ENCODE measurements at regions not wholly inside any gene's neighbourhood (a gene's known extent, or its start where the extent isn't known, plus 50 kb on each side); places are given as distances from the start of the nearest gene placed in this dataset.
"Not testable (repeated sequence)": the region's sequence is repeated elsewhere in the genome, so short reads cannot be mapped to it uniquely, and the experiment has no call there.

DNA sequence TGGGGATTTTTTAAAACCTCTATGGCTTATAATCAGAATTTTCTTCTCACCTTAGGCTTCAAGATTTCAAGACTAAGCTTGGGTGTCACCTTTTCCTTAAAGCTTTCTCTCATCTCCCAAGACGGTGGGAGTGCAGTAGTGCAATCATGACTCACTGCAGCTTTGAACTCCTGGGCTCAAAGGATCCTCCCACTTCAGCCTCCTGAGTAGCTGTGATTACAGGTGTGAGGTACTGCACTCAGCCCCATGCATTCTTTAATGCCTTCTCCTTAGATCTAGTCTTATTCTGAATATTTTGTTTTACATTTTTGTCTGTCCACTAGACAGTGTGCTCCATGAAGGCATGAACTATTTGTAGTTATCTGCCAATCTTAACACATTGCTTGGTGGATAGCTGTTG is 55.7 kb upstream of the FAT3 start:
- Mint-ChIP-seq H3K36me3 (no peaks in the 10 kb centered on the region), H3K4me1 (no peaks in the 10 kb centered on the region), H3K4me3 (no peak overlapping the region), H3K9me3 (peaks cover 8% of the 10 kb centered on the region), H3K27me3 (no peaks in the 10 kb centered on the region), H3K27ac (no peak overlapping the region)

DNA sequence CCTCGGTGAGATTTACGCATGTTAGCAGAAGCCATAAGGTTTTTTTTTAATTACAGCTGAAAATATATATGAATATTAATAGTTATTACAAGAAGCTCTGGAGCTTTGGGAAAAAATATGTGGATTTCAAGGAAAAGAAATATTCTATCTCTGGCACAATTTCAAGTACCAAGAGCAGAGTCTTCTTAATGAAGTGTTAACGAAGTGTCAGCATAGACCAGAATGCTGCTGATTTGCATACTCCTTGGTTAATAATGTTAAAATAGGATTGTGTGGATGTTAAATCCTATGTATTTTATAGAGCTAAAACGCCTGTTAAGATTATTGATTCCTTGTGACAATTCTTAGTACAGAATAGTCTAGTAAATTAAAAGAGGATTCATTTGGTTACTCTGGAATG is 57.0 kb upstream of the FAT3 start:
- Mint-ChIP-seq H3K27me3 (no peaks in the 10 kb centered on the region), H3K4me1 (no peaks in the 10 kb centered on the region), H3K9me3 (peaks cover 8% of the 10 kb centered on the region), H3K4me3 (no peak overlapping the region), H3K36me3 (no peaks in the 10 kb centered on the region), H3K27ac (no peak overlapping the region)

DNA sequence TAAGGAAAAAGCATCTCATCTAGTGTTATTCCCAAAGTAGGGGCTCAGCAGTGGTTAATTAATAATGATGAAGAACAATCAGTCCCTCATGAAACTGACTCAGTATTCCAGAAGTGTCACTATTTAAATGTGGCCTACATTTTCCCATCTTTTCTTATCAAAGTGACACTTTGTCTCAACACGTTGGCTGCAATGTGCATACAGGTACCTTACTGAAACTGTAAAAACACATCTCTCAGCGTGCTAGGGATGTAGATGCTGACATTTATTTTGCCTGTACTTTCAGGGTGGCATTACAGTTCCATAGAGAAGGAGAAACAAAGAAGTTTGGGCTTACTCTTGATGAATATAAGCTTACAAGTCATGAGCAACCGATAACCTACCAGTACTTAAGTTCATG is 58.3 kb upstream of the FAT3 start:
- Mint-ChIP-seq H3K36me3 (no peaks in the 10 kb centered on the region), H3K27ac (no peak overlapping the region), H3K27me3 (no peaks in the 10 kb centered on the region), H3K4me1 (no peaks in the 10 kb centered on the region), H3K4me3 (no peak overlapping the region), H3K9me3 (peaks cover 8% of the 10 kb centered on the region)

DNA sequence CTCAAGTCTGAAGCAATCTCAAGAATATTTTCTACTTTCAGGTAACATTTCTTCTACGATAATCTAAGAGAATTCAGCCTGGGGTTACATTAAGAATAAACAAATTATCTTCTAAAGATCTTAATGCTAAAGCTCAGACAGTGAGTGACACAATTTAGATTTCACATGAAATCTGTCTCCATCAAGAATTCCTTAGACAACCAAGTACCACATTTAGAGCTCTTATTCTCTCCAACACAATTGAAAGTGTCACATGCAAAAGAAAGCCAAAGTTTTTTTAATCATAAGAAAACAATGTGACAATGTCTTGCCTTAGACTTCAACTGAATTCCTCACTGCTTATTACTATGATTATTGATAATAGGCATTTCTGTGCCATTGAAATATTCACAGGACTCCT is 60.7 kb upstream of the FAT3 start:
- H3K27ac Mint-ChIP-seq, result no peak overlapping the region
- no peak overlapping the region for H3K4me3 Mint-ChIP-seq
- H3K27me3 Mint-ChIP-seq, result no peaks in the 10 kb centered on the region
- no peaks in the 10 kb centered on the region for H3K36me3 Mint-ChIP-seq
- H3K4me1 Mint-ChIP-seq, result no peaks in the 10 kb centered on the region
- H3K9me3 Mint-ChIP-seq, result peaks cover 4% of the 10 kb centered on the region

DNA sequence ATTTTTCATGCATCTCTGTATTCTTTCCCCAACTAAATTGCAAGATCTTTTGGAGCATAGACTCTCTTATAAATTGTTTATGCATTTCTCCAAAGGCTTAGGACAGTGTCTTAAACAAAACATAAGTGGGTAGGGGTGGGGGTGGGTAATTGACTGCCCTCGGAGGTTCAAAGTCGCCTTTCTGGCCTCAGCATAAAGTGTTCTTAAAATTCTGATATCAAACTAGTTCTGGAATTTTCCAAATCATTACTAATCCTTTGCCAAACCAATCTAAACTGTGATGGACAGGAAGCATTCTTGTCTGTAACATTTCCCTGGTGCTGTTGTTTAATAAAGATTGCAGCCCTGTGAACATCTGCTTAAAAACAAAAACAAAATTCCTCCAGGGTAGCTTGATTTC is 61.8 kb upstream of the FAT3 start:
- H3K27ac Mint-ChIP-seq, result no peak overlapping the region
- no peaks in the 10 kb centered on the region for H3K36me3 Mint-ChIP-seq
- no peaks in the 10 kb centered on the region for H3K9me3 Mint-ChIP-seq
- H3K27me3 Mint-ChIP-seq, result no peaks in the 10 kb centered on the region
- no peak overlapping the region for H3K4me3 Mint-ChIP-seq
- H3K4me1 Mint-ChIP-seq, result no peaks in the 10 kb centered on the region

DNA sequence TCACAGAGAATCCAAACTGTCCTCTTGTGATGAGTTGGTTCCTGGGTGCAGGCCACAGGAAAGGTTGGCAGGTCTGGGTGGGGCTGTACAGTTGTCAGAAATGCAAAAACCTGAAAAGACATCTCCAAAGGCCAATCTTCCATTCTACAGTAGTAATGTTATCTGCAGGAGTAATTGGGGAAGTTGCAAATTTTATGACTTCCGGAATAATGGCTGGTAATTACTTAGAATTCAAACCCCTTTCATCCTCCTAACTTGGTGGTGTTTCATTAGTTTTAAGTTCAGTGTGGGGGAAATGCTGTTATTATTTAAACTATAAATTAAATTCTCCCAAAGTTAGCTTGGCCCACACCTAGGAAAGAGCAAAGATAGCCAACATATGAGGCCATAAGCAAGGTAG is 64.7 kb upstream of the FAT3 start:
- H3K27ac Mint-ChIP-seq, result no peak overlapping the region
- H3K36me3 Mint-ChIP-seq, result no peaks in the 10 kb centered on the region
- no peak overlapping the region for H3K4me3 Mint-ChIP-seq
- no peaks in the 10 kb centered on the region for H3K9me3 Mint-ChIP-seq
- no peaks in the 10 kb centered on the region for H3K4me1 Mint-ChIP-seq
- H3K27me3 Mint-ChIP-seq, result no peaks in the 10 kb centered on the region

DNA sequence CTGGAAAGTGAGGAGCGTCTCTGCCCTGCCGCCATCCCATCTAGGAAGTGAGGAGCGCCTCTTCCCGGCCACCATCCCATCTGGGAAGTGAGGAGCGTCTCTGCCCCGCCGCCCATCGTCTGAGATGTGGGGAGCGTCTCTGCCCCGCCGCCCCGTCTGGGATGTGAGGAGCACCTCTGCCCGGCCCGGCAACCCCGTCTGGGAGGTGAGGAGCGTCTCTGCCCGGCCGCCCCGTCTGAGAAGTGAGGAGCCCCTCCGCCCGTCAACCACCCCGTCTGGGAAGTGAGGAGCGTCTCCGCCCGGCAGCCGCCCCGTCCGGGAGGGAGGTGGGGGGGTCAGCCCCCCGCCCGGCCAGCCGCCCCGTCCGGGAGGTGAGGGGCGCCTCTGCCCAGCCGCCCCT is 67.2 kb upstream of the FAT3 start:
- not testable (repeated sequence) for H3K27me3 Mint-ChIP-seq, H3K4me1 Mint-ChIP-seq, H3K4me3 Mint-ChIP-seq, H3K27ac Mint-ChIP-seq, H3K36me3 Mint-ChIP-seq, H3K9me3 Mint-ChIP-seq

DNA sequence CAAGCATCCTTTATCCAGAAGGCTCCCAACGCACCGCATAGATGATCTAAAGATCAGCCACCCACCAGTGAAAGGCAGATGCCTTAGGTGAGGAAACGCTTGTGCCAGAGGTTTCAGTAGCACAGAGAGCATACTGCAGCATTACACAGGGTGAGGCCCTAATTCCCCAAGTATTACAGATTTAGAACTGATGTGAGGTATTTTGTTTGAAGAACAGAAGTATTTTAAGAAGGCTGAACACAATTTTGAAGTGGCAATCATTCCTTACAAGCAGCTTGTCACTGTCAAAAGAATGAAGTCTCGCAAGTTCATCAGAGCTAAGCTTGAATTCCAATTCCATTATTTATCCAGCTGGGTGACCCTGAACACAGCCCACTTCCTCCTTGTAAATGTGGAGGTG is 70.0 kb upstream of the FAT3 start:
- Mint-ChIP-seq H3K4me3 (no peak overlapping the region), H3K27ac (no peak overlapping the region)

DNA sequence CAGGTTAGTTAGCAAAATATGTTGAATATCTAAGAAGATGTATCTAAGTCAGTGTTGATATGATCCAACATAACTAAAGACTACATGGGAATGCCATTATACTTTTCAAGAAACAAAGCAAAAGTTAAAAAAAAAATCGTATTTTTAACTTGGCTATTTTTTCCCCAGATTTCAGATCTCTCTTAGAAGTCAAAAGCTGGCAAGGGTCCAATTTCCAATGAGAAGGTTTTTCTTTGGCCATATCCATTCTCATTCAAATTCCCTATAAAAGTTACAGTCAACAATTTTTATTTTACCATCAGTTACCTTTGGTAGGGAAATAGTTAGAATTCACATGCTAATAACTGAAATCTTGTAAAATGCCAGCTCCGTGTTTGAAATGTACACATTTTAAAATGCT is 70.5 kb upstream of the FAT3 start:
- Mint-ChIP-seq H3K27me3 (no peaks in the 10 kb centered on the region), H3K27ac (no peak overlapping the region)

More for the DNA sequence above, 70.0 kb upstream of the FAT3 start:
- Mint-ChIP-seq H3K9me3 (no peaks in the 10 kb centered on the region), H3K36me3 (no peaks in the 10 kb centered on the region), H3K27me3 (no peaks in the 10 kb centered on the region), H3K4me1 (no peaks in the 10 kb centered on the region)

DNA sequence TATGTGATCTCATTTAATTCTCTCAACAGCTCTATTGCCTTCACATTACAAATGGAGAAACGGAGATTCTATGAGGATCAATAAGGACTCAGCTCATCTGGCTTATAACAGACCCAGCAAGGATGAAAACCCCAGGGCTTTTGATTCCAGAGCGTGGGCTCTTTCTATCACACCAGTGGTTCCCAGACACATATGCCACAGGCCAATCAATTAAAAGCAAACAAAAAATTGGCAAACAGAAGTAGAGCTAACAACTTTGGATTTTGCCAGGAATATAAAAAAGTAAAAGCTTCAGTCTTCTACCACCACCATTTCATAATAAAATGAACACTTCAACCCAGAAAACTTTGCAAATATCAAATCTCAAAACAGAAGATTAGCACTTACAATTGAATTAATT is 71.1 kb upstream of the FAT3 start:
- Mint-ChIP-seq H3K27ac (no peak overlapping the region), H3K4me3 (no peak overlapping the region), H3K9me3 (no peaks in the 10 kb centered on the region), H3K4me1 (no peaks in the 10 kb centered on the region), H3K27me3 (no peaks in the 10 kb centered on the region), H3K36me3 (no peaks in the 10 kb centered on the region)

More for the DNA sequence above, 70.5 kb upstream of the FAT3 start:
- Mint-ChIP-seq H3K4me1 (no peaks in the 10 kb centered on the region), H3K9me3 (no peaks in the 10 kb centered on the region), H3K36me3 (no peaks in the 10 kb centered on the region), H3K4me3 (no peak overlapping the region)

DNA sequence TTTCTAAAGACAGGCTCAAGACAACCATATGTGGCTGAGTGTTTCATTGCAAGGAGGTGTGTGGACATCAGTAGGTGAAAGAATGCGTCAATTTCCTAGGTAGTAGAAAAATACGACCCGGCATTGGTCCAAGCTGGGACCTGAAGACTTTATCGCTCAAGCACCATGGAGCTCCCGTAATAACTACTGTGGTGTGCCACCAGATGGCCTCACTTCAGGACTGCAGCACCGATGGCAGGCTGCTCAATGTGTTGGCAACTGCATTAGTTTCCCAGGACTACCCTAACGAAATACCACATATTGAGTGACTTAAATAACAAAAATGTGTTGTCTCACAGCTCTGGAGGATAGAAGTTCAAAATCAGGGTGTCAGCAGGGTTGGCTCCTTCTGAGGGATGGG is 72.4 kb upstream of the FAT3 start:
- H3K27me3 Mint-ChIP-seq, result no peaks in the 10 kb centered on the region

DNA sequence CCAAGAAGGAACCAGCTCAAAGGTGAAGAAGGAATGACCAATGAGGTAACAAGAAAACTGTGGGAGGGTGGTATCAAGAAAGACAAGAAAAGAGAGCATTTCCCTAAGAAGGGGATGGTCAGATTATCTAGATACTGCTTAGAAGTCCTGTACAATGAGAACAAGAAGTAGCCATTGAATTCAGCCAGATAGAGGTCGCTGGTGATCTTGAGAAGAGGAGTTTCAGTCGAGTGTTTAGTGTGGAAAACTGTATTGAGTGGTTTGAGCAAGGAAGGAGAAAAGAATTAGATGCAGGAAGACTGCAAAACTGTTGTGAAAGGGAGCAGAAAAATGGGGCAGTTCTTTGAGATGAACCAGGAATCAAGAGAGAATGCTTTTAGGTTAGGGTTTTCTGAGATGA is 74.6 kb upstream of the FAT3 start:
- no peaks in the 10 kb centered on the region for H3K36me3 Mint-ChIP-seq

More for the DNA sequence above, 72.4 kb upstream of the FAT3 start:
- Mint-ChIP-seq H3K27ac (no peak overlapping the region), H3K9me3 (no peaks in the 10 kb centered on the region), H3K4me3 (no peak overlapping the region), H3K4me1 (no peaks in the 10 kb centered on the region), H3K36me3 (no peaks in the 10 kb centered on the region)

DNA sequence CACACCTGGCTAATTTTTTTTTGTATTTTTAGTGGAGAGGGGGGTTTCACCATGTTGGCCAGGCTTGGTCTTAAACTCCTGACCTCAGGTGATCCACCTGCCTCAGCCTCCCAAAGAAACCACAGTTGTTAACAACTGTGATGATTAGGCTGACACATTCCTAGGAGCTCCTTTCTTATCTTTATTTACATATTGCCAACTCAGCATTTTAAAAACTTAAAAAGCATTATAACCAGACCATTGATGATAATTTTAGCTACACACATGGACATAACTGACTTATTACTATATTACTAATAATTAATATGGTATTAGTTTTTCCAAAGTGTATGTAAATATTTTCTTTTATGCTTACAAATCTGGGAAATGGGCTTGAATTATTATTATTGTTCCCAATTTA is 82.9 kb upstream of the FAT3 start:
- Mint-ChIP-seq H3K4me3 (no peak overlapping the region), H3K27me3 (no peaks in the 10 kb centered on the region), H3K36me3 (no peaks in the 10 kb centered on the region), H3K27ac (no peak overlapping the region), H3K4me1 (no peaks in the 10 kb centered on the region), H3K9me3 (no peaks in the 10 kb centered on the region)

More for the DNA sequence above, 74.6 kb upstream of the FAT3 start:
- Mint-ChIP-seq H3K4me3 (no peak overlapping the region), H3K4me1 (no peaks in the 10 kb centered on the region), H3K27me3 (no peaks in the 10 kb centered on the region), H3K27ac (no peak overlapping the region), H3K9me3 (no peaks in the 10 kb centered on the region)

DNA sequence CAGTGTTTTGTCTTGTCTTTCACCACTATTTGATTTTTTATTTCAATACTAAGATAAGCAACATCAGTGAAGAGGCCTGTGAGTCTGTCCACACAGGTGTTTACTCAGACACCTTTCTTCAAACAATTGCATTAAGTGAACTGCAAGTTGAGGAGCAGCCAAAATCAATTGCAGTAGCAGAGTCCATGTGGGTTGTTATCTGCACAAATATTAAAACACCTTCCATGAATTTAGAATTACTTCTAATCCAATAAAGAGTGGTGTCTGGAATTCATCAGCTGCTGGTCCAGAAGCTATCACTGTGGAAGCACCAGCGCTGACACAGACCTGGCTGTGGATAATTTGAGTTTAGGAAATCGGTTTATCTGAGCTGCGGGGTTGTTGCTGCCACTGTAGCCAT is 83.5 kb upstream of the FAT3 start:
- H3K4me1 Mint-ChIP-seq, result no peaks in the 10 kb centered on the region
- H3K4me3 Mint-ChIP-seq, result no peak overlapping the region
- no peaks in the 10 kb centered on the region for H3K36me3 Mint-ChIP-seq
- no peaks in the 10 kb centered on the region for H3K27me3 Mint-ChIP-seq
- no peaks in the 10 kb centered on the region for H3K9me3 Mint-ChIP-seq
- H3K27ac Mint-ChIP-seq, result no peak overlapping the region

DNA sequence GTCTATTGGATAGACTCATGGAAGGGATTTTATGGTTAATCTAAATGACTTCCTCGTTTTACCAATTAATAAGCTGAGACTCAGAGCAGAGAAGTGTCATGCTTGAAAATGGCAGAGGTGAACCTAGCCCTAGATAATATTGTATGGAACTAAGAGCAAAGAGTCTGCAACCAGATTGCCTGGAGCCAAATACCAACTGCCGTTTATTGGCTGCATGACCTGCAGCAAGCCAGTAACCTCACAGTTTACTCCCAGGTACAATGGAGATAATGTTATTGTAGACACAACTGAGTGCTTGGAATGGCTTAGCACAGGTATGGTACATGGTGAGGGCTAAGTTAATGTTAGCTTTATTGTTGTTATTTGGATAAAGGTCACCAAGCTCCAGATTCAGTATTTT is 84.6 kb upstream of the FAT3 start:
- Mint-ChIP-seq H3K9me3 (no peaks in the 10 kb centered on the region), H3K27ac (no peak overlapping the region), H3K27me3 (no peaks in the 10 kb centered on the region), H3K4me1 (no peaks in the 10 kb centered on the region), H3K4me3 (no peak overlapping the region), H3K36me3 (no peaks in the 10 kb centered on the region)

DNA sequence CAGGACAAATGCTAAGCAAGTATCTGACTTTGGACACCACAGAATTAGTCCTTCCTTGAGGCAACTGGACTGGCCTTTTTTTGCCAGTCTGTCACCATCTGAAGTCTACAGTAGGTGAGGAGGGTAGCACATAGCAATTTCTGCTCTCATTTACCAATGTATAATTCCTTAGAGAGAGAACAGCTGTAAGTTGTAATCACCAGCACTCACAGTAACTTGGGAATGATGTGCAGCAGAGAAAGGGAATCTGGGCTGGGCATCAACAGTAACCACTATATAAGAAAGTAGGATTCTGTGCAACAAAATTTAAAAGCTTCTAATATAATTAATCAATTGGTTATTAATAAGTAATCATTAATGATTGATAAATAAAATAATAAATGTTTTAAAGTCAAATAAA is 86.3 kb upstream of the FAT3 start:
- Mint-ChIP-seq H3K4me1 (no peaks in the 10 kb centered on the region), H3K36me3 (no peaks in the 10 kb centered on the region), H3K27ac (no peak overlapping the region), H3K9me3 (no peaks in the 10 kb centered on the region), H3K27me3 (no peaks in the 10 kb centered on the region), H3K4me3 (no peak overlapping the region)

DNA sequence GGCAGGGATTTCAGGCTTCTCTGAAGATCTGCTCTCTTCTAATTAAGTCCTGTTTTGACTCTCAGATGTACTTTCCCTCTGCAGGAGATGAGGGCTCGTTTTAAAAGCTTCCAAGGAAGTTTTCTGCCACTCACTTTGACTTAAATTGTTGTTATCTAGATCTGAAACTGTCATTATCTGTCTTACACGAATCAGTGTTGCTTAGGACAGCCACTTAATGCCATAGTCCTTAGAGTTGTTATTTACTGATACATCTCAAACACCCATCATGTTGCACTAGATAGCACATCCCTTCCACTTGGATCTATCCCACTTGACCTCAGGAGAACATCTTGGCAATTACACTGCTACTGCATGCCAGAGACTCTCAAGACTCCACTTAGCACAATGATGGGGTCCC is 86.9 kb upstream of the FAT3 start:
- Mint-ChIP-seq H3K27ac (no peak overlapping the region), H3K4me3 (no peak overlapping the region), H3K36me3 (no peaks in the 10 kb centered on the region), H3K9me3 (no peaks in the 10 kb centered on the region), H3K4me1 (no peaks in the 10 kb centered on the region), H3K27me3 (no peaks in the 10 kb centered on the region)

DNA sequence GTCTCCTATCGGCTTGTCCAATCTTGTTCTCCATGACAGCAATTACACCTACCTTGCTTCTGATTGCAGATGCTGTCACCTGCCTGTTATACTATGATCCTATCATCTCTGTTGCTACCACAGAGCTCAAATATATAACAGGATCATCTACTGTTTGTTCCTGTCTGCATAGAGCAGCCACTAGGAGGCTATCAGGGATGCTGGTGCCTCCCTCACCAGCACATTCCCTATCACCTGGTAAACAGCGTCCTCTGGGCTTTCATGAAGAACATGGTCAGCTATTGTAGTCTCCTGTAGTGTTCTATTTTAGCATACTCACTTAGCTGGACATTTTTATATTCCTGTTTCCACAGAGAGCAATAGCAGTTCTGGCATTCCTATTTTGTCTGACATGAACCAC is 87.8 kb upstream of the FAT3 start:
- H3K36me3 Mint-ChIP-seq, result no peaks in the 10 kb centered on the region
- no peaks in the 10 kb centered on the region for H3K4me1 Mint-ChIP-seq
- H3K4me3 Mint-ChIP-seq, result no peak overlapping the region
- no peak overlapping the region for H3K27ac Mint-ChIP-seq
- no peaks in the 10 kb centered on the region for H3K27me3 Mint-ChIP-seq
- no peaks in the 10 kb centered on the region for H3K9me3 Mint-ChIP-seq
